ENCODE measurements at regions not wholly inside any gene's neighbourhood (a gene's known extent, or its start where the extent isn't known, plus 50 kb on each side); places are given as distances from the start of the nearest gene placed in this dataset.

GRCh38 chr12:116636608-116637519, 77.7 kb downstream of the MAP1LC3B2 start:
- Mint-ChIP-seq H3K36me3 (ENCODE audit: low read depth) (no peaks in the 10 kb centered on the region), H3K4me1 (peaks cover 23% of the 10 kb centered on the region), H3K27ac (no peak overlapping the region), H3K4me3 (no peak overlapping the region), H3K9me3 (no peaks in the 10 kb centered on the region), H3K27me3 (ENCODE audit: low read depth) (peaks cover 10% of the 10 kb centered on the region)
- no peak for TF ChIP-seq CTCF (IDR thresholded peaks at IDR 0.05; ENCODE audit: unreplicated experiment in 3 of 3)

GRCh38 chr12:116635487-116635886, 76.3 kb downstream of the MAP1LC3B2 start:
- H3K27me3 Mint-ChIP-seq (ENCODE audit: low read depth) = peaks cover 10% of the 10 kb centered on the region
- H3K4me3 Mint-ChIP-seq = no peak overlapping the region
- H3K4me1 Mint-ChIP-seq = peaks cover 34% of the 10 kb centered on the region
- TF ChIP-seq CTCF (IDR thresholded peaks at IDR 0.05; ENCODE audit: unreplicated experiment in 3 of 3) = no peak
- H3K27ac Mint-ChIP-seq = no peak overlapping the region
- no peaks in the 10 kb centered on the region for H3K36me3 Mint-ChIP-seq (ENCODE audit: low read depth)
- no peaks in the 10 kb centered on the region for H3K9me3 Mint-ChIP-seq

GRCh38 chr12:116633476-116633875, 74.3 kb downstream of the MAP1LC3B2 start:
- TF ChIP-seq CTCF (IDR thresholded peaks at IDR 0.05; ENCODE audit: unreplicated experiment in 3 of 3) = no peak
- Mint-ChIP-seq H3K36me3 (ENCODE audit: low read depth) (no peaks in the 10 kb centered on the region), H3K4me1 (peaks cover 52% of the 10 kb centered on the region), H3K4me3 (no peak overlapping the region), H3K27ac (no peak overlapping the region), H3K27me3 (ENCODE audit: low read depth) (peaks cover 15% of the 10 kb centered on the region), H3K9me3 (no peaks in the 10 kb centered on the region)

GRCh38 chr12:116631619-116632018, 72.4 kb downstream of the MAP1LC3B2 start:
- Mint-ChIP-seq H3K36me3 (ENCODE audit: low read depth) (no peaks in the 10 kb centered on the region), H3K27ac (no peak overlapping the region), H3K9me3 (no peaks in the 10 kb centered on the region), H3K4me1 (peaks cover 51% of the 10 kb centered on the region), H3K4me3 (no peak overlapping the region), H3K27me3 (ENCODE audit: low read depth) (peaks cover 16% of the 10 kb centered on the region)
- no peak for TF ChIP-seq CTCF (IDR thresholded peaks at IDR 0.05; ENCODE audit: unreplicated experiment in 3 of 3)

- Mint-ChIP-seq H3K27ac (no peak overlapping the region), H3K9me3 (no peaks in the 10 kb centered on the region), H3K4me3 (no peak overlapping the region), H3K36me3 (ENCODE audit: low read depth) (no peaks in the 10 kb centered on the region), H3K27me3 (ENCODE audit: low read depth) (peaks cover 16% of the 10 kb centered on the region), H3K4me1 (peaks cover 47% of the 10 kb centered on the region)
- no peak for TF ChIP-seq CTCF (IDR thresholded peaks at IDR 0.05; ENCODE audit: unreplicated experiment in 3 of 3)
These were observed 71.6 kb downstream of the MAP1LC3B2 start for GRCh38 chr12:116630762-116631161.

GRCh38 chr12:116629480-116629879, 70.3 kb downstream of the MAP1LC3B2 start:
- H3K4me1 Mint-ChIP-seq = peaks cover 38% of the 10 kb centered on the region
- no peaks in the 10 kb centered on the region for H3K36me3 Mint-ChIP-seq (ENCODE audit: low read depth)
- TF ChIP-seq CTCF (IDR thresholded peaks at IDR 0.05; ENCODE audit: unreplicated experiment in 3 of 3) = no peak
- no peaks in the 10 kb centered on the region for H3K9me3 Mint-ChIP-seq
- no peak overlapping the region for H3K27ac Mint-ChIP-seq
- peaks cover 20% of the 10 kb centered on the region for H3K27me3 Mint-ChIP-seq (ENCODE audit: low read depth)
- H3K4me3 Mint-ChIP-seq = no peak overlapping the region
